Stimulated activated CD4-positive, alpha-beta T cell treated with anti-CD3 and anti-CD28 coated beads, Interleukin-12 subunit alpha, Interleukin-12 subunit beta, amount 100 ng/mL, for 4 hours (primary cell): ENCODE measurements at regions not wholly inside any gene's neighbourhood (a gene's known extent, or its start where the extent isn't known, plus 50 kb on each side); places are given as distances from the start of the nearest gene placed in this dataset.

ENCODE experiments used
- DNase-seq: peaks from one replicate; pipeline ENCODE4 v3.0.0-alpha.2; 2020

DNA sequence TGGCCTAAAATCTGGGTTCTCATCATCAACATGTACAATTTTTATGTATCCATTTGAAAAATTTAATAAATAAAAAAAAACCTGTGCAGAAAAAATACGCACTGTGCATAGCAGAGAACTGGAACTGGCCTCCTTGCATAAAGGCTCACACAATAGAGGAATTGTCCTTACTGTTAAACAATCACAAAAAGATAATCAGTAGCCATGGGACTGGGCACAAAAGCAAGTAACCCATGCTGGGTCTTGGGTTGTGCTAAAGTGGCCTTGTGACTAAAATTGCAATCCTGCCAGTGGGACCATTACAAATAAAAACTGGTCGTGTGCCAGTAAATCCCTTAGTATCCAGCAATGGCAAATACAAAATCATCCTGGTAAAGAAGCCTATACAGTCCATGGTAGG, 1646.6 kb downstream of the MAT2B start:
- DNase-seq = no peak

DNA sequence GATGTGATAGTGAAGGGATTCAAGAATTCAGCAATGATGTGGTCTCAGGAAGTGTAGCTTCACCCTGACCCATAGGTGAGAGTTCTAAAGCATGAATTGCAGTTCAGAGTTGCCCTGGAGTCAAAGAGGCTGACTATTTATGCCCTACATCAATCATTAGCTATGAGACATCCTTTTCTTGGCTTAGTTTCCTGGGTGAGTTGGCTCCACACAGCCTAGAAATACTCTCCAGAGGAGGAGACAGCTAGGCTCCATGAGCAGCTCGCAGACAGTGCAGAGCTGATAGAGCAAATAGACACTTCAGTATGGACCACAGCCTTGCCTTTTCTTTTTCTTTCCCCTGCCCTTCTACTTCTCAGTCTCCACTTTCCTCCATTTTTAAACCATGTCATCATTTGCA, 1651.8 kb downstream of the MAT2B start:
- DNase-seq = no peak

DNA sequence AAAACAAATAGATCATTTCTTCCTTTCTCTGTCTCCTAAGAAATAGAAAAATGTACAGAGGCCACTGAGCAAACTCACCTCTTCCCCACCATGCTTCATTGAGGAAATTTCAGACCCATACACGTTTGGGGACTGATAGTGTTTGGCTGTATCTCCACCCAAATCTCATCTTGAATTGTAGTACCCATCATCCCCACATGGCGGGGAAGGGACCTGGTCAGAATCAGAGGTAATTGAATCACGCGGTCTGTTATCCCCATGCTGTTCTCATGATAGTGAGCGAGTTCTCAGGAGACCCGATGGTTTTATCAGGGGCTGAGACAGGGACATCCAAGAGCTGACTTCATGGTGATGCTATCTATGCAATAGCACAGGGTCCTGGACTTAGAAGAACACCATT, 1655.8 kb downstream of the MAT2B start:
- DNase-seq = no peak

DNA sequence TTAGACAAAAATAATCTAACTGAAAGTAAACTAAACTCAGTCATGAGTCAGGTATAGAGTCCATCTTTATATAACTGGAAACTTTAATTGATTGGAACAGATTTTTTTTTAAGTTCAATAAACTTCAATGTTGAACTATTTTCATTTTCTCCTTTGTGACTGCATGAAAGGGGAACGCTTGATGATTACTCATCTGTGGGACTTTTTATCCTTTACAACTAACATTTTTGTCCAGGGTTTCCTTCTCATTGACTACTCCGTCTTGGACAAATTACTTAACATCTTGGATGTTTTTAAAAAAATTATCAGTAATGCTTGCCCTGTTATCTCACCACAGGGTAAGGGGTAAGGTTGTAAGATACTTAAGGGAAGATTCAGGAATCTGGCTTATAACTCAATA, 1658.4 kb downstream of the MAT2B start:
- no peak for DNase-seq

DNA sequence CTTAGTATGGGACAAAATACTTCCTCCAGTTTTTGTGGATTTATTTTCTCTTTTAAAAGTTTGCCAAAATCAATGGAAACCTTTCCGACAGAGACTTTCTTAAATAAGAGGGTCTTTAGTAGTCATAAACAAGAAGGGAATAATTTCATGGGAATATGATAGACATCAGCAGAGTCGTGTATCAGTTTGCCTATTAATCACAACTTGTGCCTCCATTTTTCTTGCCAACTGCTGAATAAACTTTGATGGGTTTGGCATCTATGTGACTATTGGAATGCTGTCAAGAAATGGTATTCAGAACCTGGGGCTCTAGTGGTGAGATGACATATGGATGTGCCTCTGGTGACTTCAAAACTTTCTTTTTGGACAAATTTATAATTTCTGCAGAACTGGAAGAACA, 1668.2 kb downstream of the MAT2B start:
- no peak for DNase-seq

DNA sequence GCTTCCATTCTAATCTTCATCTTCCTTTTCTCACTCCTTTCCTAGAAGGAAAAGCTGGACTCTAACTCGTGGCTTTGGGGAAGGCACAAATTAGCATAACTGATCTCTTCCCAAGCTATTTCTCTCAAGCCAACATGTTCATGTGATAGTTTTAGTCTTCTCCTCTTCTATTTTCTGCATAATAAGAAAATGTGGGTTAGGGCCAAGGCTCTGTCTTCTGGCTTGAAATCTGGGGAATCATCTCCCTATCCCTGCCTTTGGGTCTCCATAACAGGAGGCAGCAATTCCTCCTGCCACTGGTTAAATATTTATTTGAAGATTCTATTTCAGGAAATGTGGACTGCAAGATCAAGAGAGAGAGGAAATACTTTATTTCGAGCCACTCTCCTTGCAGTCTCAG, 1669.6 kb downstream of the MAT2B start:
- no peak for DNase-seq

DNA sequence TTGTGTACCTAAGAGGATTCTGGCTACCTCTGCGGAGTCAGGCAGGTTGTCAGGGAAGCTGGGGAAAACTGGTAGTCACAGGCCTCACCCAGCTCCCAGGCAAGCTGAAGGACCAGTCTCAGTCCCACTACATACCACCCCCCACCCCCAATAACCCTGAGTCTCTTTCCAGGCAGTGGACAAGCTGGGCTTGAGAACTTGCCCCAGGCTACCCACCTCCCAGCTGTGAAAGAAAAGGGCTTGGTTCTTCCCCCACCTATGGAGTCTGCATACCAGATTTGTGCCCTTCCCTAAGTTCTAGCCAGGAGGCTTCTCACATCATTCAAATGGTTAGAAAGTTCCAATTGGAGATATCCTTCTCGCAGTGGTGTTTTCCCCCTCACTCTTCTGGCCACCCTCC, 1678.8 kb downstream of the MAT2B start:
- DNase-seq = no peak

DNA sequence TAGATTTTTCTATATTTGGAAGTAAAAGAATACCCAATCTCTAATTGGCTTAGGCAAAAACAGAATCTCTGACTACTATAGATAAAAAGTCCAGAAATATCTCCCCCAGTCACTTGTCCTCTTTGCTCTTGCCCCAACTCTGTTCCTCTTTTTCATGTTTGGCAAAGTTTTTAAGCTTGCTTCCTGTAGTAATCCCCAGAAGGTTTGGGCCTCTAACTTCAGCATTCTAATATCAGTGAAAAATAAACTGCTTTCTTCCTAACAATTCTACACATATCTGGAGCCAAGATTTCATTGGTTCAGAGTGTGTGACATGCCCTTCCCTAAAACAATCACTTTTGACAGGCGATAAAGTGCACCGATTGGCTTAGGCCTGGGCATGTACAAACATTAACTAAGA, 1680.3 kb downstream of the MAT2B start:
- DNase-seq = no peak

DNA sequence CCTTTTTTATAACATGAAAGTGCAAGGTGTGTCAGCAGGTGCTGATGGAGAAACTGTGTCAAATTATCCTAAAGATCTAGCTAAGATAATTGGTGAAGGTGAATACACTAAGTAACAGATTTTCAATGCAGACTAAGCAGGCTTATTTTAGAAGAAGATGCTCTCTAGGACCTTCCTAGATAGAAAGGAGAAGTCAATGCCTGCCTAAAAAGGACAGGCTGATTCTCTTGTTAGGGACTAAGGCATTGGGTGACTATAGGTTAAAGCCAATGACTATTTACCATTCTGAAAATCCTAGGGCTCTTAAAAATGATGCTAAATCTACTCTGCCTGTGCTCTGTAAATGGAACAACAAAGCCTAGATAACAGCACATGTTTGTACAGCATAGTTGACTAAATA, 1682.4 kb downstream of the MAT2B start:
- DNase-seq = no peak

DNA sequence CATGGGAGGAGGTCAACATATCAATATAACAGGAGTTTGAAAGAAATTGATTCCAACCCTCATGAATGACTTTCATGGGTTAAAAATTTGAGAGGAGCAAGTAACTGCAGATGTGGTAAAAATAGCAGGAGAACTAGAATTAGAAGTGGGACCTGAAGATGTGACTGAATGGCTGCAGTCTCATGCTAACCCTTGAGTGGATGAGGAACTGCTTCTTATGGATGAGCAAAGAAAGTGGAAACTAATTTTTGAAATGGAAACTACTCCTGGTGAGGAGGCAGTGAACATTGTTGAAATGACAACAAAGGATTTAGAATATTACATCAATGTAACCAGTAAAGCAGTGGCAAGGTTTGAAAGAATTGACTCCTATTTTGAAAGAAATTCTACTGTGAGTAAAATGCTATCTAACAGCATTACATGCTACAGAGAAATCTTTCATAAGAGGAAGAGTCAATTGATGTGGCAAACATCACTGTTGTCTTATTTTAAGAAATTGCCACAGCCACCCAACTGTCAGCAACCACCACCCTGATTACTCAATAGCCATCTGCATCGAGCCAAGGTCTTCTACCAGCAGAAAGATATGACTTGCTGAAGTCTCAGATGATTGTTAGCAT, 1683.2 kb downstream of the MAT2B start:
- no peak for DNase-seq

DNA sequence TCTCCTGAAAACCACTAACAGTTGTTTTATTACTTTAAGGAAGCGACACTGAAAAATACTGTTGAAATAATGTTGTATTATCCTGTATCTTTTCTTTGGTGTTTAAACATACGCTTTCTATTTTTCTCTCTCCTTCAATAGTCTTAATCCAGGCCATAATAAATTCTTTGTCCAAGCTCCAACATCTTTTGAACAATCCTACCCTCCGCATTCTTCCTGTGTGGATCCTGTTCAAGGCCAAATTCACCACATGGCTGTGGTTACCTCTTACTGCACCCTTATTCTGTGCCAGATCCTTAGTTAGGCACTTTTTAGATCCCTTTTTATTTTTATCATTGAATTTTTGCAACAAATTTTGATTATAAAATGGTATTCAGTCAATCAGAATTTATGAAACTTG, 1691.5 kb downstream of the MAT2B start:
- no peak for DNase-seq

DNA sequence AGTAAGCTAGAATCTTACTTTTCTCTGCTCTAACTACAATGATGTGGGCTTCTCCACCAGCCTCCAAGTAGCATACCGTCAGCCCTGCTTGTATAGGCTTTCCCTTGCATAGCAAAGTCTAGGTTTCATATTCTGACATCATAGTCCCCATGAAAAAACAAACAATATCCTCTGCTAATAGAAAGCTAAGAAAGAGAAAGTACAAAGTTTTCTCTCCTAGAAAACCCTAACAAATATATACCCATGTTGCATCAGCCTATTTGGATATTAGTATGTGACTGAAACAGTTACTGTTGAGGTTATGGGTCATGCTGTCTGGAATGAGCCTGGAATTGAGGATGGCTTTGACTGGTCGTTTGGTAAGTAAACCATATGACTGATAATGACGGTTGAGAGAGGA, 1696.0 kb downstream of the MAT2B start:
- DNase-seq = no peak

DNA sequence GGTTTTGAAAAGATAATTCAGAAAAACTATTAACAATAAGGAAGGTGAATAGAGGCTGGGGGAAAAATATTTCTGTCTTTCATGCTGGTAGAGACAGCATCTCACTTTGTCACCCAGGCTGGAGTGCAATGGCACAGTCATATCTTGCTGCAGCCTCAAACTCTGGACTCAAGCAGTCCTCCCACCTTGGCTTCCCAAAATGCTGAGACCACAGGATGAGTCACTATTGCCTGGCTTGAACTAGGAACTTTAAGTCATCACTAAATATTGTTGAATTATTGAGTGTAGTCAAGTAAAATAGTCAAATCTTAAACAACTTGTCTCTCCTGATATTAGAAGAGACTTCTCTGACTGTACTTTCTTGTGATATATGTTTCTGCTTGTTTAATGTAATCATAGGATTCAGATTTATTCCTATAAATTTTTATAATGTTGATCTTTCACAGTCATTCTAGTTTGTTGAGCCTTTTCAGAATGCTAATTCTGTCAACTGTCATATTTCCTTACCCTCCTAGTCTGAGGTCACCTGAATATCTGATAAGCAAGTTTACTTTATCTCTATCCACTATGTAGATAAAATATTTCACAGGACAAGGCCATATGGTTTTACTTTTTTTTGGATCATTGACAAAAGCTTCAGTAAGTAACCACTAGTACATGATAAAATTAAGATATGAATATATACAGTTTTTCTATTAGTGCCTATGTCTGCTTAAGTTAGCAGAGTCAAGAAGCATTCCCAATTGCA, 1696.5 kb downstream of the MAT2B start:
- DNase-seq = no peak

DNA sequence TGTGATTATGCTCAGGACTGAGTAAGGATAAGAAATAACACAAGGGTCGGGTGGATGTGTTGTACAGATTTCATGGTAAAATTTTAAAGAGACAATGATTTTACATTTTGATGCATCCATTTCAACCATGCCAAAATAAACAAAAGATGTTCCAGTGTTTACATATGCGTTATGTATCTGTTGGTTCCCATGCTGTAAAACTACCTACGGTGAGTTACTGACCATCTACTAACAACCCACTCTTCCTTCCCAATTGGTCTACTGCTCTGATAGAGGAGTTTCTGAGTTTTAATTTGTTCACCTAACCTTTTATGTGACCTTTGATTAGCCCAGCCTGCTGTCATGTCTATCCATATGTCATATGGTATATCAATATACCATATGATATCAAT, 1697.1 kb downstream of the MAT2B start:
- DNase-seq = no peak

DNA sequence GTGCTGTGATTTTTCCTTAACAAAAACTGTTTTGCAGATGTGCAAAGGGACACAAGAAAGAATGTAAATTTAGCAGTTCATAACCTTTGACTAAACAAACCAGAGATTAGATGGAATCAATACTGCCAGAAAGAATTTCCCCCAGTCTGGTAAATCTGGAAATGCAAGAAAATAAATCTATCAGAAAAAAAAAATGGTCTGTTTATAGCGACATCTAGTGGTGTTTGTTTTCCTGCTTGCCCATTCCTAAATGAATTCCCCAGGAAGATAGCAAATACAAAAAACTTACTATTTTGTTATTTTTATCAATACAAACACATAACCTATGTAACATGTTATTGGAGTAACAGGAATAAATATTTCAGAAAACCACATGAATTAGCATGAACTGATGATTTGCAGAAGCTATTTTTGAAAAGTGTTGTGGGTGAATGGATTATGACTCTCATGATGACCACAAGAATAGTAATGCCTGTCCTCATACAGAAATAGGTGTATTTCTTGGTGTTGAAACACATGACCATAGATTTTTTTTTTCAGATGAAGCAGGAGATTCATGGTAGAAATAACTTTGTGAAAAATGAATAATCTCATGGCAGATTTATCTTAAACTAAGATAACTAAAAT, 1703.8 kb downstream of the MAT2B start:
- no peak for DNase-seq

DNA sequence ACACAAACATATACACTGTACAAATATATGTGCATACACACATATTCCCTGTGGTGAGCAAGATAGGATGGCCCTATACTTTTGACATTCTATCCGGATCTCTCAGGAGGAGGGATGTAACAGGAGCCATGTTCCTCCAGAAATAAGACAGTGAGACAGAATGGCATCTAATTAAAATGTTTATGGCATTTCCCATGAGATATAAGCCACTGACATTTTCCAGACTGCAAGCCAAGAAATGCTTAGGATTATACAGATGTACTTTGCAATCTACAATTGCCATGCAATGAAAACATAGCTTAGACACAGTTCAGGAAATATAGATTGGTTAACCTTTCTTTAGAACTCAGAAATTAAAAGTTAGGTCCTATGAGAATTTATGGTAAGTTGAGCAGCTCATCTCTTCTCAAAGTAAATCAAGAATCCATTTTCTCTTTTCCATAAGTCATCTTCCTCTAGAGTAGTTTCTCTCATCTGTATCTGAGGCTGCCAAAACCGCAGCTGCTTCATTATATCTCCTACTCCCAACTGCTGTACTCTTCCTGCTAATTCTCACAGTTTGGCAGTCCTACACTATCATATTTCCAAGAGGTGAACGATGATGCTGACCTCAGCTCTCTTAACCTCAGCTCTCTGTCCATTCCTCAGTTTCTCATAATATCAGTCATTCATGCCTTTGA, 1719.1 kb downstream of the MAT2B start:
- no peak for DNase-seq

DNA sequence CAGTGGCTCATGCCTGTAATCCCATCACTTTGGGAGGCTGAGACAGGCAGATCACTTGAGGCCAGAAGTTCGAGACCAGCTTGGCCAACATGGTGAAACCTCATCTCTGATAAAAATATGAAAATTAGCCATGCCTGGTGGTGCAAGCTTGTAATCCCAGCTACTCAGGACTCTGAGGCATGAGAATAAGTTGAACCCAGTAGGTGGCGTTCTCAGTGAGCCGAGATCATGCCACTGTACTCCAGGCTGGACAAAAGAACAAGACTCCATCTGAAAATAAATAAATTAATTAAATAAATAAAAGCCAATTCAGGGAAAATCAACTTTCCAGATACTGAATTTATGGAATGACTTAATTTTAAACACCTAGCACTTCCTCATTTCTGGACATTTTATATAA, 1722.1 kb downstream of the MAT2B start:
- no peak for DNase-seq

DNA sequence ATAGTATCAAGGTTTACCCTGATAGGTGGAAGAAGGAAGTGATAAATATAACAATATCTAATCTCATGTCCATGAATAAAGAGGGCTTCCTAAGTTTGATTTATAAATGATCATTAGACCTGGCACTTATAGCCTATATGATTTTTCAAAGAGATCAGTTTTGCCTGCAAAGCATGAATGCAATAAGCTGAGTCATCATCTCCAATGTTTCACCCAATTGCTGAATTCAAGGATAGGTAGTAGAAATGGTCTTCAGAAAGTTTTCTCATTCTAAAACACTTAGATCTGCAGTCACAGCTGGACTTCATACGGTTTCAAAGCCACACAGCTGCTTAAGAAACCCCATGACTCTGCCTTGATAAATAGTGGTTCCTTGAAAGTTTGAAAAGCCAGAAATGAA, 1722.8 kb downstream of the MAT2B start:
- DNase-seq = no peak

DNA sequence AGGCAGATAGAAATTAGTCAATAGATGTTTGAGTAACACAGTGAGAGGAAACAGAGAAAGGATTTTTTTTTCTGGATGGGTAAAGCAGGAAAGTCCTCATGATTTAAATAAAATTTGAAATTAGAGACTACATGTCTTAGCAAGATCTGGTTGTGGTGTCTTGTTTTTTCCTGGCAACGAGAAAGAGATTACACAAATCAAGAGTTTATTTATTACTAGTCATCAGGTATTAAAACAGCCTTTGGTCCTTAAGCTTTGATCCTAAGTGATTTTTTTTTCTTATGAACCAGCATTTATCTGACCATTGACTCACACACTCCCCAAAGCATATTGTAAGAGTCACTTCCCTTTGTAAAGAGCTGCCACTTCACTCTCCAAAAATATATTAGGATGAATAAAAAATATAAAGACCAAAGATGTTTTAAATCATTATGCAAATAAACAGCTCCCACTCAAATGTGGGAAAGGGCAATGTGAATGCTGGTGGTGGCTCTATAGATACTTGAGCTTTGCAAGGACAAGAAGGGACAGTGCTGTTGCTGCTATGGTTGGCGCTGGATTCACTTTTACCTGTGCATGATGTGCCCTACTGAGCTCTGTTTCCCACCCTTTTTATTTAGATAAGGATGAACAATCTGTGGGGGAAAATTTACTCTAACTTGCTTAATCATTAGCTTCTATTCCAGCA, 1726.5 kb downstream of the MAT2B start:
- DNase-seq = no peak

DNA sequence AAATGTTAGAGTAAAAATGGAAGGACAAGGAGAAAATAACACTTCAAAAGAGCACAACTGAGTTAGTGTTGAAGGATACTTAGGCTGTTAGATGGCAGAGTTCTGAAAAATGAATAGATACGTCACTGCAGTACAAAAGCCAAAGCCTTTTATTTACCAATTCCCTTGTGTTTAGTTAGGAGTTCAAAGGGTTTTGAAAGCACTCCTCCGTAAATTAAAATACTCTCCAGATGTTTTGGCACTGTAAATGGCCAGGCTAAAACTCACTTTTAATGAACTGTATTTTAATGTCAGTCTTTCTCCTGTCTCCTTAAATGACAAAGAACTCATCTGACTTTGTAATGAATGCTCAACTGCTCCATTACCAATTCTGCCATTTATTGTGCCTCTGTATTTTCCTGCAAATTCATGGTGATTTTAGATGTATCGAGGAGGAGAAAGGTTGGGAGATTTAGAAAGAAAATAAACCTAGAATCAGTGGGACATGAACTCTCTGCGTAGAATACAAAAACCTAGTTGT, 1727.2 kb downstream of the MAT2B start:
- DNase-seq = no peak

DNA sequence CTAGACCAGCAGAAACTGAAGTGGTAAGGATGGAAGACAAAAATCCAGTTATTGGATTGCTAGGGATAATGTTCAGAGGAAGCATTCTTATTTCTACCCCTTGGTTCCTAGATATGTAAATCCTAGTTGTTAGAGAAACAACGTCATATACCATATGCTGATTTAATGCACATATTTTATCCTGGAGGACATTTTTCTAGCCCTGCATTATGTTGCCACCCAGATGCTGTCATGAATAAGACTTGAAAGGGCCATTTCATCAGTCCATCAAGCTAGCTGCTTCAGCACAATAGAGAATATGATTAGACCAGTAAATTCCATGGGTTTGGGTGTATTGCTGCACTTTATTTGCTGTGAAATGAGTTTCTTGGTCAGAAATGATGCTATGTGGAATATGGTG, 1736.4 kb downstream of the MAT2B start:
- no peak for DNase-seq

DNA sequence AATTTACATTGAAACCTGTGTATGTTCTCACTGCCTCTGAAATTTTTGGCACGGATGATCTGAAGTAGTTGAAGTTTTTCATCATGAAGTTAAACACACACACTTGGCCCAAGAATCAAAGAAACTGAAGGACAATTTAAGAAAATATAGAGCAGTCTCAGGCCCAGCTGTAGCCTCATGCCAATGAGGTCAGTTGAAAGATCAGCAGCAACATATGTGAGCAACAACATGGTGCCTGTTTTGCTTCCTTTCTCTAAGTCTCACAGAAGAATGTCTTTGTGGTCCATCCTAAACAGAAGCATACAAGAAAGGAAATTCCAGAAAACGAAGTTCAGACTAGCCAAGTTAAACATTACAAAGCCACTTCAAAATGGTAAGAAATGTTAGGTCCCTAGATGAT, 1737.2 kb downstream of the MAT2B start:
- DNase-seq = no peak

DNA sequence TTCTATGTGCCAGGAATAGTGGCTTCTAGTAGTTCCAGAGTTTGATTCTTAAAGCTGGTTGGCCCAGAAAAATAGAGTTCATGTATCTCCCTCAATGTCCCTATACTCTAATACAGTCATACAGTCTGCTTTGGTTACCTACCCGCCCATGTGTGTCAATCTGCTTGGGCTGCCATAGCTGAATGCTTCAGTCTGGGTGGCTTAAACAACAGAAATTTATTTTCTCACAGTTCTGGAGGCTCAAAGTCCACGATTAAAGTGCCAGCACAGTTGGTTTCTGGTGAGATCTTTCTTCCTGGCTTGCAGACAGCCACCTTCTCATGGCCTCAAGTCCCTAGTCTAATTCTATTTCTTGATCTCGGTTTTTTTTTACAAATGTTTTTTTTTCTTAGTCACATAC, 1739.0 kb downstream of the MAT2B start:
- no peak for DNase-seq
